Gastrocnemius medialis (tissue), 4 donors: ENCODE measurements at regions not wholly inside any gene's neighbourhood (a gene's known extent, or its start where the extent isn't known, plus 50 kb on each side); places are given as distances from the start of the nearest gene placed in this dataset.

Experiments
- CTCF ChIP-seq, 5 experiments: fragments of 450-650 bp in 3 of 5; fragments of 200-600 bp in 2 of 5; sonication (generic) in 2 of 5; IDR thresholded peaks in 4 of 5; conservative IDR thresholded peaks in 1 of 5; 1 replicate in 4 of 5; 2 replicates in 1 of 5; pipeline ENCODE4 v1.5.1; 2016 to 2019; ENCODE audit warnings: antibody characterized with exemption in 5 of 5, mild to moderate bottlenecking in 3 of 5, moderate library complexity in 3 of 5
- POLR2A ChIP-seq, 2 donors: fragments of 450-650 bp; IDR thresholded peaks; one replicate each; pipeline ENCODE4 v1.6.1; 2017; ENCODE audit warnings: antibody characterized with exemption in 2 of 2, mild to moderate bottlenecking in 2 of 2, moderate library complexity in 2 of 2

DNA sequence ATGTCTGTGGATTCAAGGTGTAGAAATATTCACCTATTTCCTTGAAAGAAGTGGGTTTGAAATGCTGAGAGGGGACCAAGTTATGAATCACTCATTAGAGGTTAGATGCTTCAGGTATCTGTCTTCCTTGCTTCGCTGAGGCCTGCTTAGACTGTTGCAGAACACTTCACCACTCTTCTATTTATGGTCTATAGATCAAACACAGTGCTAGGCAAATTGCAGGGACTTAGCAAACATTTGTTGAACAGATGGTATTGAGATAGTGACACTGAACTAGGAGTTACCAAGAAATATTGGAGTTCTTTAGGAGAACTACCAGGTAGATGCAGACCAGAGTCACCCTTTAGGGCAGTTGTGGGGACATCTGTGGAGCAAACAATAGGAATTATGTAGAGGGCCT, 123.8 kb downstream of the RFPL4B start:
- TF ChIP-seq CTCF (IDR thresholded peaks at IDR 0.05 in 4 of 5, conservative IDR thresholded peaks at IDR 0.05 in 1 of 5) (no peak), POLR2A (IDR thresholded peaks at IDR 0.05) (no peak)
